ENCODE measurements at regions not wholly inside any gene's neighbourhood (a gene's known extent, or its start where the extent isn't known, plus 50 kb on each side); places are given as distances from the start of the nearest gene placed in this dataset.
"Not testable (repeated sequence)": the region's sequence is repeated elsewhere in the genome, so short reads cannot be mapped to it uniquely, and the experiment has no call there.

DNA sequence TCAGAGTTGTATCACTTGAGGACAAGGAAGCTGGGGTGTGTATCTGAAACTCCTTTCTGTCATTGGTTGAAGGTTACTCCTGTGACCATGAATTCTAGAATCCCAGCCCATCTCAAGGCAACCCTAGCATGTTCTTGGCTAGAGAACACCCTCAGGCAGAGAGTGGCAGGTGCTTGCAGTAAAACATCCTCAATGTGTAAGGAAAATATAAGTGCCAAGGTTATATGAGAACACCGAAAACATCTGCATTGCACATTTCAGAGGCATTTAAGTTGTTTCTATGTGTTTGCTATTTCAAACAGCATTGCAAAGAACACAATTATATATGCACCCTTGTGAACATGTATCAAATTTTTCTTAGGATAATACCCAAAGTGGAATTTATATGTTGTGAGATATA, 471.9 kb downstream of the USP25 start:
- H3K27me3 ChIP-seq, result no peaks in the 10 kb centered on the region
- H3K9ac ChIP-seq, result no peak overlapping the region
- peaks cover under 1 to 14% (median 6%) of the 10 kb centered on the region in 10 experiments; a peak in 17 of 20 replicates for H3K4me1 ChIP-seq
- no peak overlapping the region for H3K4me2 ChIP-seq
- H3K9me3 ChIP-seq (replicated peaks in 1 of 11), result peaks cover 0 to 11% (median 3%) of the 10 kb centered on the region in 11 experiments; a peak in 8 of 22 replicates
- H3K4me3 ChIP-seq, result no peak overlapping the region
- no peak overlapping the region for H3K27ac ChIP-seq
- H4K20me1 ChIP-seq, result no peaks in the 10 kb centered on the region
- TF ChIP-seq Cebpa-rat (IDR thresholded peaks at IDR 0.05), result no peak
- 0 out of 22 replicates have a peak, but pooled peaks cover 0 to 3% (median 0%) of the 10 kb centered on the region in 11 experiments for H3K36me3 ChIP-seq

GRCh38 chr21:16205527-16205926, 475.7 kb downstream of the USP25 start:
- no peaks in the 10 kb centered on the region for H4K20me1 ChIP-seq
- no peak overlapping the region for H3K4me2 ChIP-seq
- H3K36me3 ChIP-seq, result 0 out of 22 replicates have a peak, but pooled peaks cover 0 to 3% (median 0%) of the 10 kb centered on the region in 11 experiments
- no peaks in the 10 kb centered on the region for H3K4me1 ChIP-seq
- no peak overlapping the region for H3K4me3 ChIP-seq
- no peaks in the 10 kb centered on the region for H3K27me3 ChIP-seq
- no peak for TF ChIP-seq Cebpa-rat (IDR thresholded peaks at IDR 0.05)
- no peak overlapping the region for H3K27ac ChIP-seq
- H3K9me3 ChIP-seq (replicated peaks in 1 of 11), result peaks cover 0 to 5% (median 0%) of the 10 kb centered on the region in 11 experiments; a peak in 5 of 22 replicates
- H3K9ac ChIP-seq, result no peak overlapping the region

- no peaks in the 10 kb centered on the region for H3K9me3 ChIP-seq (replicated peaks in 1 of 11)
- no peak for TF ChIP-seq Cebpa-rat (IDR thresholded peaks at IDR 0.05)
- H3K9ac ChIP-seq, result no peak overlapping the region
- no peak overlapping the region for H3K4me2 ChIP-seq
- H3K27me3 ChIP-seq, result no peaks in the 10 kb centered on the region
- H3K4me3 ChIP-seq, result no peak overlapping the region
- no peaks in the 10 kb centered on the region; a peak in 1 of 22 replicates for H3K36me3 ChIP-seq
- H4K20me1 ChIP-seq, result no peaks in the 10 kb centered on the region; a peak in 1 of 22 replicates
- no peaks in the 10 kb centered on the region for H3K4me1 ChIP-seq
- no peak overlapping the region for H3K27ac ChIP-seq
Measured at GRCh38 chr21:16211339-16212303, 481.8 kb downstream of the USP25 start.

DNA sequence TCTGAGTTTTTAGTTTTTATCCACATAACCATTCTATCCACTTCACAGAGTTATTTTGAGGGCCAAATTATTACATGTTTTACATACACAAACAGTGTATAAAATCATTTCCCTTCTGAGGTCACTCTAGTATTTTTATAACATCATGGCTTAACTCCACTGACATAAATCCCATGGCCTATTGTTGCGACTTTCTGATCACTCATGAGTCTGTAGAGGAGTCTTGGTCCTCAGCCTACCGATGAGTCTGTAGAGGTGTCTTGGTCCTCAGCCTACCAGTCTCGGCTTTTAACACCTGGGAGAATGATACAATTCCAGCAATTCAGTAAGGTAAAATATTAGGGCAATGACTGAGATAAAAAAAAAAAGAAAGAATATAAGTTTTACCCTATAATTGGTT, 483.7 kb downstream of the USP25 start:
- no peaks in the 10 kb centered on the region for H3K4me1 ChIP-seq
- no peaks in the 10 kb centered on the region for H3K9me3 ChIP-seq (replicated peaks in 1 of 11)
- no peak overlapping the region for H3K4me2 ChIP-seq
- no peaks in the 10 kb centered on the region; a peak in 1 of 22 replicates for H4K20me1 ChIP-seq
- H3K27me3 ChIP-seq, result no peaks in the 10 kb centered on the region
- H3K36me3 ChIP-seq, result no peaks in the 10 kb centered on the region; a peak in 1 of 22 replicates
- TF ChIP-seq Cebpa-rat (IDR thresholded peaks at IDR 0.05), result no peak
- no peak overlapping the region for H3K4me3 ChIP-seq
- H3K9ac ChIP-seq, result no peak overlapping the region
- no peak overlapping the region for H3K27ac ChIP-seq

DNA sequence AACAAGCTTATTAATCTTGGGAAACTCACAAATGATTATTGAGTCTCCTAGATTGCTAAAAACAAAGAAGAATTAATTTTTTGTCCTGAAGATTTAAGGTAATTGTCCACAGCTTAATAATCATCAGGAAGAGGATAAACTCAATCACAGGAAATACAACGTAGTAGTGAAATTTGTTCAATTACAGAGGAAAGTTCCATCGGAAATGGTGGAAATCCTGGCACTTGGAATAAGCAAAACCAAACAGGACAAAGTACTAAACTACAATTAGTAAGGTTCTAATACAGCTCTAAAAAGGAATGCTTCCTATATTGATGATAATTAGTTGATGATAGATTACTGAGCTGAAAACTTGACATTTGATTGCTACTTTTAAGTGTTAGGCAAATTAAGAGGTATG, 485.4 kb downstream of the USP25 start:
- Histone ChIP-seq H4K20me1 (no peaks in the 10 kb centered on the region; a peak in 1 of 22 replicates), H3K4me2 (no peak overlapping the region), H3K27ac (no peak overlapping the region), H3K36me3 (no peaks in the 10 kb centered on the region; a peak in 1 of 22 replicates), H3K9me3 (replicated peaks in 1 of 11) (no peaks in the 10 kb centered on the region), H3K4me1 (no peaks in the 10 kb centered on the region), H3K4me3 (no peak overlapping the region), H3K9ac (no peak overlapping the region), H3K27me3 (no peaks in the 10 kb centered on the region)
- no peak for TF ChIP-seq Cebpa-rat (IDR thresholded peaks at IDR 0.05)

- H3K4me1 ChIP-seq, result no peaks in the 10 kb centered on the region
- no peaks in the 10 kb centered on the region for H3K9me3 ChIP-seq (replicated peaks in 1 of 11)
- no peak overlapping the region for H3K4me2 ChIP-seq
- no peaks in the 10 kb centered on the region; a peak in 1 of 22 replicates for H3K36me3 ChIP-seq
- no peak overlapping the region for H3K27ac ChIP-seq
- TF ChIP-seq Cebpa-rat (IDR thresholded peaks at IDR 0.05), result no peak
- no peak overlapping the region for H3K9ac ChIP-seq
- no peak overlapping the region for H3K4me3 ChIP-seq
- no peaks in the 10 kb centered on the region; a peak in 1 of 22 replicates for H4K20me1 ChIP-seq
- no peaks in the 10 kb centered on the region for H3K27me3 ChIP-seq
Measured at GRCh38 chr21:16215663-16216183, 485.9 kb downstream of the USP25 start.

GRCh38 chr21:16216288-16216962, 486.6 kb downstream of the USP25 start:
- H3K9me3 ChIP-seq (replicated peaks in 1 of 11), result no peaks in the 10 kb centered on the region
- no peak overlapping the region for H3K4me2 ChIP-seq
- H3K27ac ChIP-seq, result no peak overlapping the region
- no peaks in the 10 kb centered on the region; a peak in 1 of 22 replicates for H3K36me3 ChIP-seq
- no peaks in the 10 kb centered on the region; a peak in 1 of 22 replicates for H4K20me1 ChIP-seq
- no peaks in the 10 kb centered on the region for H3K27me3 ChIP-seq
- no peak for TF ChIP-seq Cebpa-rat (IDR thresholded peaks at IDR 0.05)
- H3K9ac ChIP-seq, result no peak overlapping the region
- no peaks in the 10 kb centered on the region for H3K4me1 ChIP-seq
- no peak overlapping the region for H3K4me3 ChIP-seq

GRCh38 chr21:16218682-16219343, 489.0 kb downstream of the USP25 start:
- no peak overlapping the region for H3K4me2 ChIP-seq
- H3K9me3 ChIP-seq (replicated peaks in 1 of 11), result no peaks in the 10 kb centered on the region
- H3K9ac ChIP-seq, result no peak overlapping the region
- no peak overlapping the region for H3K27ac ChIP-seq
- no peaks in the 10 kb centered on the region for H3K27me3 ChIP-seq
- no peak for TF ChIP-seq Cebpa-rat (IDR thresholded peaks at IDR 0.05)
- no peak overlapping the region for H3K4me3 ChIP-seq
- H3K36me3 ChIP-seq, result no peaks in the 10 kb centered on the region; a peak in 1 of 22 replicates
- H4K20me1 ChIP-seq, result no peaks in the 10 kb centered on the region; a peak in 1 of 22 replicates
- H3K4me1 ChIP-seq, result no peaks in the 10 kb centered on the region

DNA sequence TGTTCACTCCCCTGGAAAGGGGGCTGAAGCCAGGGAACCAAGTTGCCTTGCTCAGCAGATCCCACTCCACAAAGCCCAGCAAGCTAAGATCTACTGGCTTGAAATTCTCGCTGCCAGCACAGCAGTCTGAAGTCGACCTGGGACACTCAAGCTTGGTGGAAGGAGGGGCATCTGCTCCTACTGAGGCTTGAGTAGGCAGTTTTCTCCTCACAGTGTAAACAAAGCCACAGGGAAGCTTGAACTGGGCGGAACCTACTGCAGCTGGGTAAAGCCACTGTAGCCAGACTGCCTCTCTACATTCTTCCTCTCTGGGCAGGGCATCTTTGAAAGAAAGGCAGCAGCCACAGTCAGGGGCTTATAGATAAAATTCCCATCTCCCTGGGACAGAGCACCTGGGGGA, 495.0 kb downstream of the USP25 start:
- not testable (repeated sequence) for H3K4me3 ChIP-seq, H4K20me1 ChIP-seq, H3K4me1 ChIP-seq, H3K27ac ChIP-seq, H3K27me3 ChIP-seq, H3K9ac ChIP-seq, H3K4me2 ChIP-seq
- Histone ChIP-seq H3K9me3 (replicated peaks in 1 of 11) (peaks cover 0 to 14% (median 8%) of the 10 kb centered on the region in 11 experiments; a peak in 10 of 22 replicates), H3K36me3 (peaks cover 0 to 17% (median 0%) of the 10 kb centered on the region in 11 experiments; a peak in 2 of 22 replicates)
